ENCODE measurements at regions not wholly inside any gene's neighbourhood (a gene's known extent, or its start where the extent isn't known, plus 50 kb on each side); places are given as distances from the start of the nearest gene placed in this dataset.

DNA sequence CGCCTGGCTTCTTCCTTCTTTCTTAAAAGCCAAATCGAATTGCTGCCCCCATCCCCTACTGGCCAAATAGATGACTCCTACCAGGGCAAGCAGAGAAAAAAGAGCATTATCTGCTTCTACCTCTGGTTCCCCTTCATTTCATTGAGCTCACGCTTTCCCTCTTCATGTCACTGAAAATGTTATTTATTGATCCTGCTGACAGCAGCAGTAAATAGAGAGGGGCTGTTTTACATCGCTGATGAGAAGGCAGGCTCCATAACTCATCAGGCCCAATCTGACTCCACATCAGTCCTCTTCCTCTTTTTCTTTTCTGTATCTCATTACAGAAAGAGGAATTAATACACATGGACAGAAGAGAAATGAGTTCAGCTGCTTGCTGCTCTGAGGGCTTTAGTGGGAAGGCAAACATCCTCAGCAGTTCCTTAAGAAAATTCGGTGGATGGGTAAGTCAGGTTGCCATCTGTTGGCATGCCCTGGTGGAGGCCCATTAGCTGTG, 904.1 kb downstream of the KCNMA1 start:
- no peak for DNase-seq (ENCODE audit: low read depth in 2 of 2)

DNA sequence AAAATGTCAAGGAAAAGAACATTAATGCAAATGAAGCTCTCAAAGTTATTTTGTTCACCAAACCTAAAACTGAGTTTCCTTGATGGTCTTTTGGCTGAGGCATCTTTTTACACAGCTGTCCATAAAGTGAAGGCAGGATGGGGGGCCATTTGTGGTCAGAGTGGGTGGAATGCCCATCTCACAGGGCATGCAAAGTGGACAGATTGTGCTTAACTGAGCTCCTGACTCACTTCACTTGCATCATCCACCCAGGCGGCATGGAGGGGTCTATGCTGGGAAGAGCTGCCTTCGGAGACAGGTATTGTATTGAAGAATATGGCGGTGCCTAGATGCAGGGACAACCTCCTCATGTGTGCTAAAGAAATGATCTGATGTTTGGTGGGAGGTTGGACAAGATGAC, 905.3 kb downstream of the KCNMA1 start:
- no peak for DNase-seq (ENCODE audit: low read depth in 2 of 2)

DNA sequence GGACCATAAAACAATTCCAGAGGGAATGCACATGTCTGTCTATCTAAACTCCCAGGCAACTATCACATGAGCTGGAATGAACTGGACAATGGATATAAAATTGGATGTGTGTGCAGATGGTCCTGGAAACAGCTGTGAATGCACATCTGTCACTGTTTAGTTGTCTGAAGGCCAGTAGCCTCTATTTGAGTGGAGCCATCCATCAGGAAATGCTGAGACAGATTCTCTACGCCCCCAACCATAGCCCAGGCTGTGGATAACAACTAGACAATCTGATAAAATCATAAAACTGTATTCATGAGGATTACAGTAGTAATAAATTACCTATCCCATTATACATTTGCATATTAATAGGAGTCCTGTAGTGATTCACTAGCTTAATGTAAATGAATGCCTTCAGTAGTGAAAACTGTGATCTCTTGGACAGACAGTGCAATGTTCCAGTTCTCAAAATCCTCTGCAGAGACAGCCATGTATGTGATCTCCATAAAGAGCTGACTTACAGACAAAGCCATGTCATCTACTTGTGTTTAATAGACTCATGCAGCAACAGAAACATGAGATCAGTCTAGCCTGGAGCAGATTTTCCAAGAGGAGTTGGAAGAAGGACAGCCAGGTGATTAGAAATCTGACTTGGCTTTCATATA, 907.6 kb downstream of the KCNMA1 start:
- DNase-seq (ENCODE audit: low read depth in 2 of 2): no peak

DNA sequence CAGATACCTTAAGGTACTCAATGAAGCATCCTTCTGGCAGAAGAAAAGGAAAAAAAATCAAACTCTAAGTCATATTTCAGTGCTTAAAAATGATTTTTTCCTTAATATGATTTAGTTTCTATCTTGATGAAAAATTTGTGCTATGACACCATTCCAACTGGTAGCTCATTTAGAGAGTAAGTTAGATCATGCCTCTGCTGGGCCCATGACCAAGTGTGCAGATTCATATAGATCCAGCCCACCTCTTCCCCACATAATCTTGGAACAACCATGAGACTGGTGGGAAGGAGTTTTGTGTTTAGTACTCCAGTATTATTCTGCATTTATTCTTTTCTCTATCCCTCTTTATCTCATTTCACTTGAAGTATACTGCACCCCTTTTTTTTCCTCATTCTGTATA, 908.3 kb downstream of the KCNMA1 start:
- DNase-seq (ENCODE audit: low read depth in 2 of 2): no peak

DNA sequence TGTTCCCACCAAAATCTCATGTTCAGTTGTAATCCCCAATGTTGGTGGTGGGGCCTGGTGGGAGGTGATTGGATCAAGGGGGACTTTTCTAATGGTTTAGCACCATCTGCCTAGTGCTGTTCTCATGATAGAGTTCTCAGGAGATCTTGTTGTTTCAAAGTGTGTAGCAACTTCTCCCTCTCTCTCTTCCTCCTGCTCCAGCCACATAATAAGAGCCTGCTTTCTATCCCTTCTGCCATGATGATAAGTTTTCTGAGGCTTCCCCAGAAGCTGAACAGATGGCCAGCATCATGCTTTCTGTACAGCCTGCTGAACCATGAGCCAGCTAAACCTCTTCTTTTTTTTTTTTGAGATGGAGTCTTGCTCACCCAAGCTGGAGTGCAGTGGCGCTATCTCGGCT, 910.6 kb downstream of the KCNMA1 start:
- no peak for DNase-seq (ENCODE audit: low read depth in 2 of 2)

DNA sequence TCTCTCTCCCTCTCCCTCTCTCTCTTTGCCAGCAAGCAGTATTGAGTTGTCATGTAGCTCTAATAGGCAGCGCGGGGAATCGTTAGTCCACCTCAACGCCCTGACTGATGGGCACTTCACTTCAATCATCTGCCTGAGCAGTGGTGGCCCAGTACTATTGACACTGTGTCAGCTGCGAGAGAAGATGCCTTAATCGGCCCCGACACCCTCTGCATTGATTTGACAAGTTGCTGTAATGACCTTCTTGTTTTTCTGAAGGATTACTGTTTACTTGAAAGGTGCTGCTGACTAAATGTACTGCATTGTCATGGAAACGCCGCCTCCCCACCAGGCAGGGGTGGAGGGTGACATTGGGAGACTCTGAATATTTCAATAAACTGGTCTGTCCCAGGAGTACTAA, 913.8 kb downstream of the KCNMA1 start:
- DNase-seq (ENCODE audit: low read depth in 2 of 2): no peak

DNA sequence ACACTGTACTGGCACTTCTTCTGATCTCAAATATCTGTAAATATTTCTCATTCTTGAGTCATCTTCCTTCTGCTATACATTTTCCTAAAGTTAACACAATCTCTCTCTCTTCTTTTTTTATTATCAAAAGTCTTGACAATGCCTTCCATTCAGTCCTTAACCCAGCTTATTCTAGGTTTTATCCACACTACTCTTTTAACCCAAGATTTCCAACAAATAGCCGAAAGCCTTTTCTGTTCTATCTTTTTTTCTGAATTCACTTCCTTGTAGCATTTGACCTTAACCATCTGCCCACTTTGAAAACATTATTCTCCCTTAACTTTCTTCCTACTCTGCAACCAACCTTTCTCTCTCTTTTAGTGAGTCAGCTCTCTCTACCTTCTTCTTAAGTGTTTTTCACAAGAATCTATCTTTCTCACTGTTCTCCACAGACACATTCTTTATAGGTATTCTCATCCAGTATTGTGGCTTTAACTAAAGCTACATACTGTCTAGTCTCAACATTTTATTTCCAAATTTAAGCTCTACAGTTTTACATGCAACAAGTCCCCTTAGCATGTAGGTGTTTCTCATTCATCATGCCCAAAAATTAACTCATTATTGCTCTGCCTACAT, 915.6 kb downstream of the KCNMA1 start:
- DNase-seq (ENCODE audit: low read depth in 2 of 2): no peak

DNA sequence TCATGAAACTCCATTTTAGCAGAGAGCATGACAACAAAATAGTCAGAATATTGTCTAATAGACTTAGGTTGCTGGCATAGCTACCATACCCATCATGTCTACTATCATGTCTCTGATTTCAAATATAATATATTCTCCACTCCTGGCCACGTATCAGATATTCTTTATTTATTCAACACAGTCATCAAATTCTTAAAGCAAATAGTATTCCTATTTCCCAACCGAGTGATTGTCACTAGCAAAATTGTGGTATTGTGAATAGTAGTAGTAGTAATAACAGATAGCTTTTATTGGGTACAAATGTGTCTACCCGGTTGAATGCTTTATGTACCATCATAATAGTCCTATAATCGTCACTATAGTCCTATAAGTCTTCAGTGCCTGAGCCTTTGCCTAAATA, 918.6 kb downstream of the KCNMA1 start:
- DNase-seq (ENCODE audit: low read depth in 2 of 2): no peak

DNA sequence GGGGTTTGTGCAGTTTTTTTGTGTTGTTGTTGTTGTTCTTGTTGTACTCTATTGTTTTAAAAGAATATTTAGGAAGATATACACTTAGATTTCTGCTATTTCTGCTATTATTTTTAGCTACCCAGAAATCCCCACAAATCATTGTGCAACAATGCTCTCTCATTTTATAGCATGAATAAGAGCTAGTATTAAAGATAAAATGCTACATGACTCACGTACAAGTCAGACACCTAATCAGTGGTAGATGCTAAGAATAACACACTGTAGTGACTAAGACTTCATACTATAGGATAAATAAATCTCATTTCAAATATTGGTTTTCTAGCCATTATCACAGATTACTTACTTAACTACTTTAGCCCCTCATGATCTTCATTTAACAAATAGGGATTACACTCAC, 920.5 kb downstream of the KCNMA1 start:
- DNase-seq (ENCODE audit: low read depth in 2 of 2): peak; percentile 50 to 55

DNA sequence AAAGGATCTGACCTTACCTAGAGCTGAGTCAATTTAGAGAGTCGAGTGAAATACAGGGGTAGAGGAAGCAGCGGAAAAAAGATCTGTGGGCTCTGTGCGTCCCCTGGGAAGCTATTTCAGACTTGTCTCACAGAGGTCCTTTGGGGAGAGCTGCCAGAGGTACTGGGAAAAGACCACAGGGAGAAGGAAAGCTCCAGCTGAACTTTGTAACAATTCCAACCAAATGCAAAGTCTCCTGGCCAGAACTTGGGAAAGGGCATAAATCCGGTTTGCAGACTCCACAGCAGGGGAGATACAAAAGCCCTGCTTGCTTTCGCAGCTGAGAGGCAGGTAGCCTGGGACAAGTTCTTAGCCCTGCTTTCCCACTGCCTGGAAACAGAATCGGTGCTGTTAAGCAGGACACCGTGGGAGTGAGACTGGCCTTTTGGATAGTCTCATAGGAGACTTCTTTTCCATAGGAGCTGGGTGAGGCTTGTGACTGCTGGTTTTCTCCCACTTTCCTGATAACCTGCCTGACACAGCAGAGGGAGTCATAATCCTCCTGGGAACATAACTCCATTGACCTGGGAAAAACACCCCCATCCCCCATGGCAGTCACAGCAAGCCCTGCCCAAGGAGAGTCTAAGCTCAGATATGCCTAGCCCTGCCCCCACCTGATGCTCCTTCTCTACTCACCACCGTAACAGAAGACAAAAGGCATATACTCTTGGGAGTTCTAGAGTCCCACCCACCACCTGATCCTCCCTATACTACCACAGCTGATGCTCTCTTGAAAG, 926.2 kb downstream of the KCNMA1 start:
- DNase-seq (ENCODE audit: low read depth in 2 of 2): no peak

DNA sequence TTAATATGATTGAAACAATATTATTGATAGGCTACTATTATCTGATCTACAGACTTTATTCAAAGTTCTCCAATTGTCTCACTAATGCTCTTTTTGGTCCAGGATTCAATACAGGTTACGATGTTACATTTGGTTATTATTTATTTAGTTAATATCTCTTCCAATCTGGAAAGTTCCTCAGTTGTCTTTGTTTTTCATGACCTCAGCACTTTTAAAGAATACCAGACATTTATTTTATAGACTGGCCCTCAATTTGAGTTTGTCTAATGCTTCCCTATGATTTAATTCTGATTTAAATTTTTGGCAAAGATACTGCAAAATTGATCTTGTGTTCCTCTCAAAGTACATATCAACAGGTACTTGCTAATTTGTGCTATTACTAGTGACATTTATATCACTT, 937.4 kb downstream of the KCNMA1 start:
- DNase-seq (ENCODE audit: low read depth in 2 of 2): no peak

DNA sequence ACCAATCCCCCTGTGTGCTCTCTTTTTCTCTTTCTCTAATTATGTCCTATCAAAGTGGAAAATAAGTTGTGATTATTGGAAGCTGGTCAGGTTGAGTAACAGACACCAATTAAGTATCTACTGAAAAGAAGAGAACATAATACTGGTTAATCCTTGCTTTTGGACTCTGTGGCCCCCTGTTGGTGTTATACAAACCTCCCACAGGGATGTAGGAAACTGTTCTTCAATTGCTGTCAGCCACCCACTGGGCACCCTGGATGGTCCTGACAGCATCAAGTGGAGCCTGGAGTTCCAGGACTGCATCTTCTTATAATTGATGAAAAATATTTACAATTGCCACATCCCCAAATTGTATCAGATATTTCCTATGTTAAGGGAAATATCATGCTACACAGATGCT, 939.7 kb downstream of the KCNMA1 start:
- DNase-seq (ENCODE audit: low read depth in 2 of 2): no peak

DNA sequence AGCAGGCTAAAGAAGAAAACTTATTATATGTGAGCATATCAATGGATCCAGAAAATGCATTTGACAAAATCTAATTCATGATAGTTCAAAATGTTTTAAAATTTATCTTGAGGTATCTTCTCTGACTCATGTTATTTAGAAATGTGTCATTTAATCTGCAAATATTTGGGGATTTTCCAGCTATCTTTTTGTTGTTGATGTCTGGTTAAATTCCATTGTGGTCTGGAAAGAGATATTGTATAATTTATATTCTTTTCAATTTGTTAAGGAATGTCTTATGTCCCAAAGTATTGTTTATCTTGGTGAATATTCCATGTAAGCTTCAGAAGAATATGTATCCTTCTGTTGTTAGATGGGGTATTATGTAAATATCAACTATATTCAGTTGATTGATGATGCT, 942.5 kb downstream of the KCNMA1 start:
- DNase-seq (ENCODE audit: low read depth in 2 of 2): no peak

DNA sequence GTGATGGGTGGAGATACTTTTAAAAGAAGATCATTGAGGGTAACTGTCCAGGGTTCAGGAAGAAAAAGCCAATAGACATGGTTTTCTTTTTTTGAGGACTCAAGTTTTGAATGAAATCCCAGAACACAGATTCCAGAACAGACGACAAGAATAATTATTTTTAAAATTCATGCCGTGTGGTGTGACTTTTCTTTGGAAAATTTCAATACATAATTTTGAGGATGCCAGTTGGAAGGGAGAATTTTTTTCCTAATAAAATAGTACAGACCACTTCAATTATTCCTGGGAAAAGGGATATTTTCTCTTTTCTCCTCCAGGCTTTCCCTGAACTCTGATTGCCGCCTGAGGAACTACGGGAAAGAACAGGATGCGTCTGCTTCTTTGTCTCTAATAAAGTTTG, 951.4 kb downstream of the KCNMA1 start:
- DNase-seq (ENCODE audit: low read depth in 2 of 2): no peak

DNA sequence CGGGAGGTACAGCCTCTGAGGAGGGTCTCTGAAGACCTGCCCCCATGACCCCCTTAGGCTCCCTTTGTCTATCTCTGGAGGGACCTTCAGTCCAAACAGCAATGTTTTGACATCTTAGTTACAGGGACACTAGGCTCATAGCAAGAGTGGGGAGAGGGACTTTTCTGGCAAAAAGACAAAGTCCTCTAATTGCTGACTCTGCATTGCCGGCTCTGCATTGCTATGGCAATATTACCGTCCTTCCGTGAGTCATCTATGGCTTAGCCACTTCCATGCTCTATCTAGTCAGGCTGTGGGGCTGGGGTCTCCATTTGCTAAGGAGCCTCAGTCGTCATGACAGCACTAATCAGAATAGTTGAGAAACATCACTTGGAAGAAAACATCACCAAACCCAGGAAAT, 952.6 kb downstream of the KCNMA1 start:
- no peak for DNase-seq (ENCODE audit: low read depth in 2 of 2)

DNA sequence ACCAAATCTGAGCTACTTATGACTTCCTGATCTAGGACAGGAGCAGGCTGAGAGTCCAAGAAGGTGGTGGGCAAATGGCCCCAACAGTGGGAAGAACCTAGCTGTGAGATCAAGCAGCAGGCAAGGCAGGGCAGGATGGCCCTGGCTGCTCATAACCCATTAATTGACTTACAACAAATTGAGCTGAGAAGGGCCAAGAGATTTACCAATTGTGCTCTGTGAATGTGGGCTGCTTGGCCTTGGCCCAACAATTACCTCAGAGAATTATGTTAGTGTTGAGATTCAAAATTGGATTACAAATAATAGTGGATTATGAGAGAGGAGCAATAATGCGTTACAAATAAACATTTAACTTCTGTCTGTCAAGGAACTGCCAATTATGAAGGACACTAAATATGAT, 956.5 kb downstream of the KCNMA1 start:
- no peak for DNase-seq (ENCODE audit: low read depth in 2 of 2)

DNA sequence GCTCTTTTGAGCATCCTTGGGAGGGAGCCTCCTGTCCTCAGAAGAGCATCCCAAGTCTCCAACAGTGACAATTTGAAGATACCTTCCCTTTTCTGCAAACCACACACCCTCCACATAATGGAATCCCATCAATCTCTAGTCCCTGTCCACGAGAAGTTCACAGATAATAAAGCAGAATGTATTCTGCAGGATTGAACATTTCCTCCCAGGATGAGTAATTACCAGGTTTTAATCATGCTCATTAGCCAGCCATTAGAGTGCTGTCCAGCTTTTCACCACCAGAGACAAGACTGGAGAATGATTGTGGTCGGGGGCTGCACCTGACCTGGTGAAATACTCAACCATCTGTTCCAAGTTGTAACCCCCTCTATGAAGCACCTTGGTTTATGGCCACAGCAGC, 958.6 kb downstream of the KCNMA1 start:
- no peak for DNase-seq (ENCODE audit: low read depth in 2 of 2)

DNA sequence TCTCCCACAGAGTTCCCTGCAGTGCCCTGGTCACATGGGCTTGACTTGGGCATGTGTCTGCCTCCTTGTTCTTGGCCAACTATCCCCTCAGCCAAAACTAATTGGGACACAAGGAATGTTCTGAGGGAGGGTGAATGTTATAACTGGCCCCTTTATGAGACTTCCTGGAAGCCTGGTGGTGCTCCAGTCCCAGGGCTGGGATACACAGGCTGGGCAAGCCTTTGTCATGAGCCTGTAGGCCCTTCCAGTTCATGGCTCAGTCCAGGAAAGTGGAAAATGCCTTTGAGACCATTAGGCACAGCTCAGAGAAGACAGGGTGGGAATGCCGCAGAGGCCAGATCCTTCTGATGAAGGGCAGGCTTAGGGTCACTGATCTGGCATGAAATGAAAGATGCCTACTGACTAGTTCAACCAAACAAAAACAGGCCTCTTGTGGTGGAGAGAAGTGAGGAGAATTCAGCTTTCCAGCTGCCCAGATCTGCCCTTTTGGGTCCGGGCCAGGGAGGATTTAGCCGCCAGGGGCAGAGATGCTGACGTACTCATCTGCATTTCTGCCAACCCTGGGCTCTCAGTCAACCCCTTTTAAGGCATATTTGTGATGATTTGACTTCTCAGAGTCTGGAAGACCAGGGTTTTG, 961.5 kb downstream of the KCNMA1 start:
- DNase-seq (ENCODE audit: low read depth in 2 of 2): no peak

DNA sequence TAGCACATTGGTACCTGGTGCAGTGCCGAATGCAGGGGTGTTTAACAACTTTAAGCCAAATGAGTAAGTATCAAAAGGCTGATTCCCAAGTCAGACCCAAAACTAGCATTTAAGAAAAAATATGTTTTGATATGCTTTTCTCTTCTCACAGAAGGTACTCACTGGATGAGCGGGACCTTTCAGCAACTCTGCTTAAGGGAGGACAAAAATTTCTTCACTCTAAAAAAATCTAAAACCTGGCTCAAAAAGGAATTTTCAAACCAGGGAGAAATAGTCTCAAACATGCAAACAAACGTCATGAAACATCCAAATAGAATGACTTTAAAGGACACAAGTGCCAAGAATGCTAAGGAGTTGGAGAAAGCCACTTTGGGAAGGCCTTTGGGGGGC, 962.1 kb downstream of the KCNMA1 start:
- no peak for DNase-seq (ENCODE audit: low read depth in 2 of 2)

DNA sequence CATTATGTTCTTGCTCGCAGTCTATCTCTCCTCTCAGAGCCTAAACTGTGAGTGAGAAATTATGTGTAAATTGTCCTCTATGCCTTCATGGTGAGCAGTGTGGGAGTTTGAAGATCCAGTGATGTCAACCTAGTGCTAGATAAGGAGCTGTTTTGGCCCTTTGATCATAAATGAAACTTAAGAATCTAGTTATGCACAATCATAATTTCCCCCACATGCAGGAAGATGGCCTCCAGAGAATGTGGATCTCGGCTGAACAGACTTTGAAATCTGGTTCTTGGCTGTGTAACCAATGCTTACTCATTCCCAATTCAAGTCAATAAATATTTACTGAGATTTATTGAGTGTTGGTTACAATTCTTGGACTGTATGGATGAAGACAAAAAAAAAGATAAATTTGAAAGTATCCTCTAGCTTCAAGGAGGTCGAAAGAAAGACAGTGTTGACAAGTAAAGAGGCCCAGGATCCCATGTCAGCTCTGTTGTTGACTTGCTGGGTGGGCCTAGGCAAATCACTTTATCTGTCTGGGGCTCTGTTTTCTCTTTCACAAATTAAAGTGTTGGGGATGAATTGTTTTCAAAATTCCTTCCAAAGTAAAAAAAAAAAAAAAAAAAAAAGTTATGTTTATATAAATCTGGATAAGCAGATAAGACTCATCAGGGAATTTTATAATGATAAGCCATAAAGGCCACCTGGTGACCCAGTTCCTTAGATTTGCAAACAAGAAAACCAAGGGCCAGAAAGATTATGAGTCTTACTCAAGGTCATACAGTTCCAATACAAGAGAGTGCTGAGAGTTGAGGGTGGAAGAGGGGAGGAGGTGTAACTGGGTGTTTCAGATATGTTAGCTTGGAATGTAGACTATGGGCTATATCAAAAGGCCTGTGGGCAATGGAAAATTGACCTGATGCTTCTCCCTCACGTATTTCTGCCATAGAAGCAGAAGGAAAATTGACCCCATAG, 969.9 kb downstream of the KCNMA1 start:
- DNase-seq (ENCODE audit: low read depth in 2 of 2): no peak

DNA sequence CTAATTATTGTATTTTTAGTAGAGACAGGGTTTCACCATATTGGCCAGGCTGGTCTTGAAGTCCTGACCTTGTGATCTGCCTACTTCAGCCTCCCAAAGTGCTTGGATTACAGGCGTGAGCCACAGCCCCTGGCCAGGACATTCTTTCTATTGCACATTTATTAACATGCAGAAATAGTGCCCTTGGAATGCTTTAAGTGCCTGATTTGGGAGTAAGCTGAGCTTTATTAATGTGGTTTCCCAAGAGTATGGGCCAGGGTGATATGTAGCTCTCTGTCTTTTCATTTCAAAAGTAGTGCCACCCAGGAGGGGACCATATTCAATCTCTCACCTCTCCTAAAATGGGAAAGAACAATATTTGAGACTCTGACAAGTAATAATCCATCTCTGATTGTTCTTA, 970.7 kb downstream of the KCNMA1 start:
- no peak for DNase-seq (ENCODE audit: low read depth in 2 of 2)

All from fibroblast of skin of left quadriceps (primary cell).